ENCODE measurements at regions not wholly inside any gene's neighbourhood (a gene's known extent, or its start where the extent isn't known, plus 50 kb on each side); places are given as distances from the start of the nearest gene placed in this dataset.
"Not testable (repeated sequence)": the region's sequence is repeated elsewhere in the genome, so short reads cannot be mapped to it uniquely, and the experiment has no call there.

DNA sequence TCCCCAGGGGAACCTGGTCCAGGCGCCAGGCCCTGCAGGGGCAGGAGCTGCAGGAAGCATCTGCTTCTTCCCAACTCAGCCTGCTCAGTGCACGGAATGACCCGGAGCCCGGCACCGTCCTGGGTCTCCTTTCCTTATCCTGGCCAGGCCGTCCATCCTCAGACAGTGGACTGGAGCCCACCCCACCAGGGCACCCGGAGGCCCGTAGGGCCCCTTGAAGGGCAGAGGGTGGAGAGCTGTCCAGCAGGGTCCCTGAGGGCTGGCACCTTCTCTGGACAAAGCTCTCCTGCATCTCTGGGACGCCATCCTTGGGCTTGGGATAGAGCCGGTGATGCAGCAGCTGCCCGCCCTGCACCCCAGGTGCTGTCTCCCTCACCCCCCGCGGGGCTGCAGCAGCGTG lies 207.9 kb downstream of the TMEM121 start:
- DNase-seq (ENCODE audit: low read depth) = not testable (repeated sequence)

DNA sequence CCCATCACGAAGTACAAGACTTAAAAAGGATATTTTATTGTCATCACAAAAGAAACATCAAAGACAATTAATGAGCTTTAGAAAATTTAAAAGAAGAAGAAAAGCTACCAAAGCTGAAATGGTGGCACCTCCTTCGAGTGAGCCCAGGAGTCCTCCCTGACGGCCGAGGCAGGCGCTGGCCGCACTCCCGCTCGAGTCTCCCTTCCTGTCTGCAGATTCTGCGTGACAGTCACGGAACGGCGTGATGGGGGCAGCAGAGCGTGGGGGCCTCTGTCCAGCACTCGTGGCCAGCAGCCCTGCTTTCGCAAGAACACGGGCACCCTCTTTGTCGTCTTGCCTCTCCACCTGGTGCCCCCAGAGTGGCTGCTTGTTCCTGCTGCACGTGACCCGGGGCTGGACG lies 209.9 kb downstream of the TMEM121 start:
- not testable (repeated sequence) for DNase-seq (ENCODE audit: low read depth)

DNA sequence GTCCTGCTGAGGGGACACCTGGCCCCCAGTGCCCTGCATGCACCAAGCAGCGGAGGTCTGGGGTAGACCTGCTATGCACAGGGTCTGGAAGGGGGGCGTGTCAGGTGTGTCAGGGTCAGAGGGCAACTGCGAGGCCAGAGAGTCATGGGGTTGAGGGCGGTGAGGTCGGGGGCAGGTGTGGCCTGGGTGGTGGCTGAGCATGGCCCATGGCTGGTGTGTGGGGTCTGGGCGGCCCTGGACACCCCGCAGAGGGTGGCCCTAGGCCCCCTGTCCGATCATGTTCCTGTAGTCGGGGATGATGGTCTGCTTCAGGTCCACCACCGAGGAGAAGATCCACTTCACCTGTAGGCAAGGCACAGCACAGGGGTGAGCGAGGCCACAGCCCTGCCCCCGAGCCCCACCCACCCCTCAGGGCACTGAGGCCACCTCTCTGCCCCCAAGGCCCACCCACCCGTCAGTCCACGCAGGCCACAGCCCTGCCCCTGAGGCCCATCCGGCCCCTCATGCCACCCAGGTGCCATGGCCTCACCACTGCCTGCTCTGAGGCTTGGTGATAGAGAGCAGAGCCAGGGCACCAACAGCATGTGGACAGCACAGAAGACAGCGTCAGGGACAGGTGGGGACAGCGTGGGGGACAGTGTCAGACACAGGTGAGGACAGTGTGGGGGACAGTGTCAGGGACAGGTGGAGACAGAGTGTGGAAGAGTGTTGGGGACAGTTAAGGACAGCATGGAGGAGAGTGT lies 211.3 kb downstream of the TMEM121 start:
- no peak for DNase-seq (ENCODE audit: low read depth)

DNA sequence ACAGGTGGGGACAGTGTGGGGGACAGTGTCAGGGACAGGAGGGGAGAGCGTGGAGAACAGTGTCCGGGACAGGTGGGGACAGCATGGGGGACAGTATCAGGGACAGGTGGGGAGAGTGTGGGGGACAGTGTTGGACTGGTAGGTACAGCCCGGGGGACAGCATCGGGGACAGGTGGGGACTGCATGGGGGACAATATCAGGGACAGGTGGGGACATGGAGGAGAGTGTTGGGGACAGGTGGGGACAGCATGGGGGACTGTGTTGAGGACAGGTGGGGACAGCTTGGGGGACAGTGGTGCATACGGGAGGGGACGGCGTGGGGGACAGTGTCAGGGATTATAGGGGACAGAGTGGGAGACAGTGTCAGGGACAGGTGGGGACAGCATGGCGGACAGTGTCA lies 212.3 kb downstream of the TMEM121 start:
- DNase-seq (ENCODE audit: low read depth) = no peak

DNA sequence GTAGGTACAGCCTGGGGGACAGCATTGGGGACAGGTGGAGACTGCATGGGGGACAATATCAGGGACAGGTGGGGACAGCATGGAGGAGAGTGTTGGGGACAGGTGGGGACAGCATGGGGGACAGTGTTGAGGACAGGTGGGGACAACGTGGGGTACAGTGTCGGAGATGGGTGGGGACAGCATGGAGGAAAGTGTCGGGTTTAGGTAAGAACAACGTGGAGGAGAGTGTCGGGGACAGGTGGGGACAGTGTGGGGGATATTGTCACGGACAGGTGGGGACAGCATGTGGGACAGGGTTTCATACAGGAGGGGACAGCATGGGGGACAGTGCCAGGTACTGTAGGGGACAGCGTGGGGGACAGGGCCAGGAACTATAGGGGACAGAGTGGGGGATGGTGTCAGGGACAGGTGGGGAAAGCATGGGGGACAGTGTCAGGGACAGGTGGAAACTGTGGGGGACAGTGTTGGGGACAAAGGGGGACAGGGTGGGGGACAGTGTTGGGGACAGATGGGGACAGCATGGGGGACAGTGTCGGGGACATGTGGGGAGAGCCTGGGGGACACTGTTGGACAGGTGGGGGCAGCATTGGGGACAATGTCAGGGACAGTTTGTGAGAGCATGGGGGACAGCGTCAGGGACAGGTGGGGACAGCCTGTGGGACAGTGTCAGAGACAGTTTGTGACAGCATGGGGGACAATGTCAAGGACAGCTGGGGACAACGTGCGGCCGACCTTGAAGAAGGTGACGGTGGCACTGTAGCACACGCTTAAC lies 213.1 kb downstream of the TMEM121 start:
- no peak for DNase-seq (ENCODE audit: low read depth)

DNA sequence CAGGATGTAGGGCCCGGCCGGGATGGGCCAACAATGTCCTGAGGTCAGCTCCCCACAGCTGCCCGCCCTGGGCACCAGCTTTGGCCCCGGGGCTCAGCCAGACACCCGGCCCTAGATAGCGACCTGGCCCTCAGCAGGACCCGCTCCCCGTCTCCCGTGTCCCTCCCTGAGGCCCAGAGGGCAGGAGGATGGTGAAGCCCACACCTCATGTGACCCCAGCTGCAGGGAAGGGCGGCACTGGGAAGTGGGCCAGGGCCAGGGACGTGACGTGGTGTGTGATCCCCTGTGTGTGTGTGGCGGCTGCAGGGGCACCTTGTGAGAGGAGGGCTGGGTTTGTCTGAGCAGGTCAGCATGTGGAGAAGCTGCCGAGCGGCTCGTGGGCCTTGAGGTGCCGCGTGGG lies 213.9 kb downstream of the TMEM121 start:
- DNase-seq (ENCODE audit: low read depth) = not testable (repeated sequence)

DNA sequence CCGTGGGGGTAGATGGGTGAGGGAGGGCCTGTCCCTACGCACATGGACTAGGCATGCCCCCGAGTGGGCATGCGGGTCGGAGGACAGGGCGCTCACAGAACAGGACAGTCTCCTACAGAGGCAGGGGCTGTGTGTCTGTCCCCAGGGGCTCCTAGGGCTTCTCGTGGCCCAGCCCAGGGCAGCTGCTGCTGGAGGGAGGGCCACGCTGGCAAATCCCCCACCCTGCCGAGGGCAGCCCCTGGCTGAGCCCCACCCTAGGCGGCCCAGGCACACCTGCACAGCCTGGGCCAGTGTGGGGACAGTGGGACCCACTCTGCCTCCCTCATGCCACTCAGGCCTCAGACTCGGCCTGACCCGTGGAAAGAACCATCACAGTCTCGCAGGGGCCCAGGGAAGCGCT lies 214.6 kb downstream of the TMEM121 start:
- DNase-seq (ENCODE audit: low read depth) = not testable (repeated sequence)

DNA sequence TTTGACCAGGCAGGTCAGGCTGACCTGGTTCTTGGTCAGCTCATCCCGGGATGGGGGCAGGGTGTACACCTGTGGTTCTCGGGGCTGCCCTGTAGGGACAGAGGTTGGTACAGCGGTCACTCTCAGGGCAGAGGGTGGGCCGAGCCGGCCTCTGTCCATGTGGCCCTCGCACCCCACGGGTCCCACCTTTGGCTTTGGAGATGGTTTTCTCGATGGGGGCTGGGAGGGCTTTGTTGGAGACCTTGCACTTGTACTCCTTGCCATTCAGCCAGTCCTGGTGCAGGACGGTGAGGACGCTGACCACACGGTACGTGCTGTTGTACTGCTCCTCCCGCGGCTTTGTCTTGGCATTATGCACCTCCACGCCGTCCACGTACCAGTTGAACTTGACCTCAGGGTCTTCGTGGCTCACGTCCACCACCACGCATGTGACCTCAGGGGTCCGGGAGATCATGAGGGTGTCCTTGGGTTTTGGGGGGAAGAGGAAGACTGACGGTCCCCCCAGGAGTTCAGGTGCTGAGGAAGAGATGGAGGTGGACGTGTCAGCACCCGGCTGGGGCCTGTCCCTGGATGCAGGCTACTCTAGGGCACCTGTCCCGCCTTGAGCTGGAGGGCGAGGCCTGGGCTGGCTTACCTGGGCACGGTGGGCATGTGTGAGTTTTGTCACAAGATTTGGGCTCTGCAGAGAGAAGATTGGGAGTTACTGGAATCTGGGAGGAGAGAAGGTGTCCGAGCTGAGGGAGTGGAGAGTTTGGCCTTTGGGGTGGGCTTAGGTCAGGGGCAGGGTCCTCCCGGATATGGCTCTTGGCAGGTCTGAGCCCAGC lies 215.5 kb downstream of the TMEM121 start:
- DNase-seq (ENCODE audit: low read depth) = not testable (repeated sequence)

DNA sequence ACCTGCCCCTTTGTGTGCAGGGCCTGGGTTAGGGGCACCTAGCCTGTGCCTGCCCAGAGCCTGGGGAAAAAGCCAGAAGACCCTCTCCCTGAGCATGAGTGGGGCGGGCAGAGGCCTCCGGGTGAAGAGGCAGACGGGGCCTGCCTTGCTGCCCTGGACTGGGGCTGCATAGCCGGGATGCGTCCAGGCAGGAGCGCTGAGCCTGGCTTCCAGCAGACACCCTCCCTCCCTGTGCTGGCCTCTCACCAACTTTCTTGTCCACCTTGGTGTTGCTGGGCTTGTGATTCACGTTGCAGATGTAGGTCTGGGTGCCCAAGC lies 216.1 kb downstream of the TMEM121 start:
- DNase-seq (ENCODE audit: low read depth) = no peak

DNA sequence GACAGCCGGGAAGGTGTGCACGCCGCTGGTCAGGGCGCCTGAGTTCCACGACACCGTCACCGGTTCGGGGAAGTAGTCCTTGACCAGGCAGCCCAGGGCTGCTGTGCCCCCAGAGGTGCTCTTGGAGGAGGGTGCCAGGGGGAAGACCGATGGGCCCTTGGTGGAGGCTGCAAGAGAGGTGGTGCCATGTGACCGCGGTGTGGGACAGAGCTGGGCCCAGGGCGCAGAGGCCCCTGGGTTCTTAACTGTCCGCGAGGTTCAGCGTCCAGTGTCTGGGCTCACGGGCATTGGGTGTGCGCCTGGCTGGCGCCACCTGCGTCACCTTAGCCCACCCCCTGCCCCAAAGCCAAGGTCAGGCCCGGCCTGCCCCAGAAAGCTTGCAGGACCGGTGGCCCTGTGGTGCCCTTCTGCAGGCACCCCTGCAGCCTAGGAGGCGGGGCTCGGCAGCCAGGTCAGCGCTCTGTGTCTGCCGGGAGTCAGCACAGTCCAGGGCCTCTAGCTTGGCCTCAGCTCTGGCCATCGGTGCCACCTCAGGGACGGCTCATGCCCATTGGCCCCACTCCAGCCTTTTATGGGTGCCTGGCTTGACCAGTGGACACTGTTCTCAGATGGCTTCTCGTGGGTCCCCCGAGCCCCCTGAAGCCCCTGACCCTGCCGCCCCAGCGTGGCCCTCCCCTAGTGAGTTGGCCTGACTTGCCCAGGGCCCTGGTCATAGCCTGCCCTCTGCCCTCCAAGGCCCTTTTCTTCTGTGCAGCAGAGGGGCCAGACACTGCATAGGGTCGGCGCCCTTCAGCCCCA lies 216.7 kb downstream of the TMEM121 start:
- DNase-seq (ENCODE audit: low read depth) = not testable (repeated sequence)

DNA sequence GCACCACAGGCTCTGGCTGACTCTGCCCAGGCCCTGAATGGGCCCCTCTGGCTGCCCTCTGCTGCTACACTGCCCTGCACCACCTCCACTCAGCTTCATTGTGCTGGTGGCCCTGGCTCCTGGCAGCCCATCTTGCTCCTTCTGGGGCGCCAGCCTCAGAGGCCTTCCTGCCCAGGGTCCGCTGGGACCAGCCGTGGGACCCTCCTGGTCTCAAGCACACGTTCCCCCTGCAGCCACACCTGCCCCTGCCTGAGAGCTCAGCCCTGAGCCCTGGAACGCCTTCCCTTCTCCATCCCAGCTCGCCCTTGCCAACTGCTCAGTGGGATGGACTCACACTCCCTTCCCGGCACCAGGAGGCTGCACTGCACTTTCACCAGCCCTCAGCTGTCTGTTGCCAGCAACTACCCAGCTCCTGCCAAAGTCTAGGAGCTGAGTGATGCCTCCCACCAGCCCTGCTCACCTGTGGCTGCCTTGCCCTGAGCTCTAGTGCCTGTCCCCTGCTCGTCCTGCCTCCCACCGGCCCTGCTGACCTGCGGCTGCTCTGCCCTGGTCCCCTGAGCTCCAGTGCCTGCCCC lies 217.9 kb downstream of the TMEM121 start:
- DNase-seq (ENCODE audit: low read depth) = not testable (repeated sequence)

DNA sequence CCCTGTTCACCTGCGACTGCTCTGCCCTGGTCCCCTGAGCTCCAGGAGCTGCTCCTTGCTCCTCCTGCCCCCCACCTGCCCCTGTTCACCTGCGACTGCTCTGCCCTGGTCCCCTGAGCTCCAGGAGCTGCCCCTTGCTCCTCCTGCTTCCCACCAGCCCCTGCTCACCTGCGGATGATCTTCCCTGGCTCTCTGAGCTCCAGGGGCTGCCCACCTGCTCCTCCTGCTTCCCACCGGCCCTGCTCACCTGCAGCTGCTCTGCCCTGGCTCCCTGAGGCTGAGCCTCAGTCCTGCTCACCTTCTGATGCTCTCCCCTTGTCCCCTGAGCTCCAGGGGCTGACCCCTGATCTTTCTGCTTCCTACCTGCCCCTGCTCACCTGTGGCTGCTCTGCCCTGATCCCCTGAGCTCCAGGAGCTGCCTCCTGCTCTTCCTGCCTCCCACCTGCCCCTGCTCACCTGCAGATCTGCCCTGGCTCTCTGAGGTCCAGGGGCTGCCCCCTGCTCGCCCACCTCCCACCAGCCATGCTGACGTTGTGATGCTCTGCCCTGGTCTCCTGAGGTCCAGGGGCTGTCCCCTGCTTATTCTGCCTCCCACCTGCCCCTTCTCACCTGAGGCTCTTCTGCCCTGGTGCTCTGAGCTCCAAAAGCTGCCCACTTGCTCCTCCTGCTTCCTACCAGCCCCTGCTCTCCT lies 219.2 kb downstream of the TMEM121 start:
- DNase-seq (ENCODE audit: low read depth) = no peak

DNA sequence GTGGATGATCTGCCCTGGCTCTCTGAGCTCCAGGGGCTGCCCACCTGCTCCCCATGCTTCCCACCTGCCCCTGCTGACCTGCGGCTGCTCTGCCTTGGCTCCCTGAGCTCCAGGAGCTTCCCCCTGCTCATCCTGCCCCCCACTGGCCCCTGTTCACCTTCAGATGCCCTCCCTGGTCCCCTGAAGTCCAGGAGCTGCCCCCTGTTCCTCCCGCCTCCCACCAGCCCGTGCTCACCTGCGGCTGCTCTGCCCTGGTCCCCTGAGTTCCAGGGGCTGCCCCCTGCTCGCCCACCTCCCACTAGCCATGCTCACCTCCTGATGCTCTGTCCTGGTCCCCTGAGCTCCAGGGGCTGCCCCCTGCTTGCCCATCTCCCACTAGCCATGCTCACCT lies 219.7 kb downstream of the TMEM121 start:
- no peak for DNase-seq (ENCODE audit: low read depth)

DNA sequence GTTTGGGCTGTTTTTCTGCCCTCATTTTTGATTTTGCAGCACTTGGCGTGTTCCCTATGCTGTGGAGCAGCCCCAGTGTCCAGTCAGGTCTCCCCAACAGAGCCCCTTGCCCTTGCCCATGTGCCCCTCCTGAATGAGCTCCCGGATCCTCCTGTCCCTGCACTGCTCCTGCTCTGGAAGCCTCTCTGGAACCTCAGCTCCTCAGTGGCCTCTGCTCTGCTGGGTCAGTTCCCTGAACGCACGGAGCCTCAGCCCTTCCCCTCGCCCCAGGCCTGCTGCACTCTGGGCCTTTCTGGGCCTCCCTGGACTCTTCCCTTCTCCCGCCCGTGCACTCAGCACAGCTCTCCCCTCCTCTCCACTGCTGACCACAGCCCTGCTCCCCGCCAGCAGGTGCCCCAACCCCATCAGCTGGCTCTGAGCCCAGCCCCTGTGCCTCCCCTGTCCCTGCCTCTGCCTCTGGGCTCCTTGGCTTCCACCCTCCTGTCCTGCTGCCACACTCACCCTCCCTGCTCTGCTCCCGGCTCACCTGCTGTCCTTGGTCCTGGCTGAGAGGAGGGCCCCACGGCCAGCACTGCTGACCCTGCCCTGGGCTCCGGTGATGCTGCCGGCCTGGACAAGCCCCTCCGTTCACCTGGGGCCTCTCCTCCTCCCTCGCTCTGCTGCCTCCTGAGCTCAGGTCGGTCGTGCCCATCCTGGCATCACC lies 220.6 kb downstream of the TMEM121 start:
- DNase-seq (ENCODE audit: low read depth) = not testable (repeated sequence)

DNA sequence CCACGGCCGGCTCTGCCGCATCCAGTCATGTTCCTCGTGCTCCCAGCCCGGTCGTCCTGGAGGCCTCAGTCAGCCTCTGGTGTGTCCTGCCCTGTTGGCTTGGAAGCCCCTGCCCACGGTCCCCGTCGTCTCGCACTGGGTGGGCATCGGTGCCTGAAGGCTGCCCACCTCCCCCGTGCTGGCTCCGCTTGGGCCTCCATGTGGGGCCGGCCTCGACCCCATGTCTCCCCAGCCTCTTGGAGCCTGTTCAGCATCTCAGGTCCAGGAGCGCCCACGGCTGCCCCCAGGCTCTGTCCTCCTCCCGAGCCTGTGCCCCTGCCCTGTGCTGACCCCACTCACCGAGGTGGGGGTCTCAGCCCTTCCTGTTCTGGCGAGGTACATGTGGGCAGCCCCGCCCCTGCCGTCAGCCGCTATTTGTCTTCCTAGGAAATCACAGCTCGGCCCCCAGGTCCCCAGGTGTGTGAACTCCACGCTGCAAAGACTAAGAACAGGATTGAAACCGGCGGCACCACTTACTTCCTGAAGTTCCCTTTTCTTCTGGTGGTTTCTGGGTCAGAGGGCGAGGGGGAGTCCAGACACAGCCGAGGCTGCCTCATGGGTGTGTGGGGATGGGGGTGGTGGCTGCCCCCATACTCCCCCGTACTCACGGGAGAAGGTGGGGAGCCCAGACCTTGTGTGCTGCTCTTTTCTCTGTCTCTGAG lies 221.3 kb downstream of the TMEM121 start:
- not testable (repeated sequence) for DNase-seq (ENCODE audit: low read depth)

DNA sequence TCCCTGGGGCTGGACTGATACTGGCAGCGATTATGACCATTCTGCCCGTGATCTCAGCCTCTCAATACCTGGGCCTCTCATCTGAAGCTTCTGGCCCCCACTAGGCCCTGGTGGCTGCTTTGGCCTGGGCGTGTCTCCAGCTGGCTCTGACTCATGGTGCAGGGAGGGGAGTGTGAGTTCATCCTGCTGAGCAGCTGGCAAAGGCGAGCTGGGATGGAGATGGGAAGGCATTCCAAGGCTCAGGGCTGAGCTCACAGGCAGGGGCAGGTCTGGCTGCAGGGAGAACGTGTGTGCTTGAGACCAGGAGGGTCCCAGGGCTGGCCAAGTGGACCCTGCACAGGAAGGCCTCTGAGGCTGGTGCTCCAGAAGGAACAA lies 221.8 kb downstream of the TMEM121 start:
- no peak for DNase-seq (ENCODE audit: low read depth)

DNA sequence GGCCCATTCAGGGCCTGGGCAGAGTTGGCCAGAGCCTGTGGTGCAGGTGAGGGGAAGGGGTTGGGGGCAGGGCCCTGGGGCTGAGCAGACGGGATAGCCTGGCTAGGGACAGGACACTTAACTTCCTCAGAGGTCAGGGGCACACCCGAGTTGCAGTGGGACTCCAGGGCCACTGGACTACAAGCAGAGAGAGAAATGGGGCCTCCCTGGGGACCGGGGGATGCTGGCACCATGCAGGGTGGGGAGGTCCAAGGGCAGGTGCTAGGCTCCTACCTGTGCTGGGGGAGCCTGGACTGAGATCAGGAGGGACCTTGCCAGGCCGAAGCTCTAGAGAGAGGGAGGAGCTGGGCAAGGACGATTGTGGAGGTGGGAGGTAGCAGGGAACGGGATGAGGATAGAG lies 222.3 kb downstream of the TMEM121 start:
- not testable (repeated sequence) for DNase-seq (ENCODE audit: low read depth)

DNA sequence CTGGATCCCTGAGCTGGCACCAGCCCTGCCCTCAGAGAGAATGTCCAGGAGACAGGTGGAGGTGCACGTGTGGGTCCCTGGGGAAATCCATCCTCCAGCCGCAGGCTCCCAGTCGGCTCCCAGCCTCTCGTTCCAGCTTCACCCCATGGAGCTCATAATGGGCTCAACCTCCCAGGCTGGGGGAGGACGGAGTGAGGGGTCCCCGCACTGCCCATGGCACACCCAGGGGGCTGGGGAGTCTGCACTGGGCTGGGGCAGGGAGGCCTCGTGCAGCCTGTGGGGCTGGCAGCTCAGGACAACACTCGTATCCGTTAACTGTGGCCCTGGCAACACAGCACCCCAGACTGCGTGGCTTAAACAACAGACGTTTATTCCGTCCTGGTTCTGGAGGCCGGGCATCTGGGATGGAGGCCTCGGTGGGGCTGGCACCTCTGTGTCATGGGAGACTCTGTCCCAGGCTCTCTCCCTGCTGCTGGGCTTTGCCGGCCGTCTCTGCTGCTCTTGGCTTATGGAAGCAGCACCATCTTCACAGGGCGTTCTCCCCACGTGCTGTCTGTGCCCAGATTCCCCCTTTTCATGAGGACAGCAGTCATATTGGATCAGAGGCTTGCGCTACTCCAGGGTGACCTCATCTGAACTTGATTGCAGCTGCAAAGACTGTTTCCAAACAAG lies 223.6 kb downstream of the TMEM121 start:
- DNase-seq (ENCODE audit: low read depth) = not testable (repeated sequence)

DNA sequence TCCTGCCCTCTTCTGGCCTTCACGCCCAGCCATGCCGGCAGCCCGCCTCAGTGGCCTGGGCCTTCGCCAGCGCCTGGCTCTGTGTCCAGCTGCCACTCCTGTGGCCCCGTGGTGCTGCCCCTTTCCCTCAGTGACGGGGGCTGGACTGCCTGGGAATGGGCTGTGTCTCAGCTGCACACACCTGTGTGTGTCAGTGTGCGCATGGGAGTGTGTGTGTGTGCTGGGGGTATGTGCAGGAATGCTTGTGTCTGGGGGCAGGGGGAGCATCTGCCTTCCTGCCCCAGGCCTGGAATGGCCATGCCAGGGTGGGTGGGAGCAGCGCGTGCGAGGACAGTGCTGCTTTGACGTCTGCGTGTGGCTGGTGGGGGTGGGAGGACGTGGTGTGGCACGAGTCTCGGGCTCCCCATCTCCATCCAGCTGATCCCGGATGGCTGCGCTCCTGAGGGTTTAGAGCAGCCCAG lies 224.9 kb downstream of the TMEM121 start:
- DNase-seq (ENCODE audit: low read depth) = not testable (repeated sequence)
